GM18870 (cell line): ENCODE measurements at regions not wholly inside any gene's neighbourhood (a gene's known extent, or its start where the extent isn't known, plus 50 kb on each side); places are given as distances from the start of the nearest gene placed in this dataset.

Experiments used
- ATAC-seq: cut with Tn5 transposase; IDR thresholded peaks from one replicate; pipeline ENCODE4 v1.9.1; 2021; ENCODE audit warnings: moderate library complexity; ENCODE audit not compliant: unreplicated experiment

- ATAC-seq: no peak
These were observed 268.2 kb downstream of the SH3GL2 start for GRCh38 chr9:17846948-17847655.

GRCh38 chr9:17847908-17848307 is 269.0 kb downstream of the SH3GL2 start:
- no peak for ATAC-seq

DNA sequence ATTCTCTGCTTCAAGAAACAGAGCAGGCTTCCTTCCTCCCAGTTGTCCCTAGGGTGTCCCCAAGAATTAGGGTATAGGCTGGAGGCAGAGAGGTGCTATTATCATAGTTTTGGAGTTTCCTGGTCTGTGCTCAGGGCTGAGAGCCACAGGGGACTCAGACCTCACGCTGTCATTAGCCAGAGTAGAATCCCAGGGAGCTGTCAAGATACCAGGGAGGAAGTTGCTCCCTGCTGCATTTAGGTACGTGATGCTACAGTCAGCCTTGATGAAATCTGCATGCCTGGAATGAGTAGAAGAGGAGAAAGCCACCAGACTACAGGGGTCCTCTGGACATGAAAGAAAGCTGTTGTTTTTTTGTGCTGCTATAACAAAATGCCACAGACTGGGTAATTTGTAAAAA is 273.2 kb downstream of the SH3GL2 start:
- no peak for ATAC-seq

GRCh38 chr9:17854487-17854886 is 275.6 kb downstream of the SH3GL2 start:
- no peak for ATAC-seq

- no peak for ATAC-seq
These were observed 278.1 kb downstream of the SH3GL2 start for GRCh38 chr9:17856995-17857394.

DNA sequence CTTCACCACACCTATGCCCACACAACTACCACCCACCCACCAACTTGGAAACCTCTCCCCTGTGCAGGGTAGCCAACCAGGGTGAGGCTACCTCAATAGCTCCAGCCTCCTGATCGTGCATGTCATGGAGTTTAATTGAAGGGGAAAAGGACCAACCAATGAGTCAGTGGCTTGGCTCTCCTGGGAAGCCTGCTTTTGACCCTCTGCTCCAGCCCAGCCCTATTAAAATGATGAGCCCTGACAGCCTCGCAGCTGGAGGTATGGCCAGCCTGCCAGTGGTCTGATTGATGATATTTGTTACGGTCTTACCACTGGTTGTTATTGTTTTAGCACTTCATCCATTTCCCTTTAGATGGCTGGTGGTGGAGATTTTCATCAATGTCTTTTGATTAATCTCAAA is 280.4 kb downstream of the SH3GL2 start:
- no peak for ATAC-seq

- no peak for ATAC-seq
These were observed 281.1 kb downstream of the SH3GL2 start for GRCh38 chr9:17859987-17860386.

DNA sequence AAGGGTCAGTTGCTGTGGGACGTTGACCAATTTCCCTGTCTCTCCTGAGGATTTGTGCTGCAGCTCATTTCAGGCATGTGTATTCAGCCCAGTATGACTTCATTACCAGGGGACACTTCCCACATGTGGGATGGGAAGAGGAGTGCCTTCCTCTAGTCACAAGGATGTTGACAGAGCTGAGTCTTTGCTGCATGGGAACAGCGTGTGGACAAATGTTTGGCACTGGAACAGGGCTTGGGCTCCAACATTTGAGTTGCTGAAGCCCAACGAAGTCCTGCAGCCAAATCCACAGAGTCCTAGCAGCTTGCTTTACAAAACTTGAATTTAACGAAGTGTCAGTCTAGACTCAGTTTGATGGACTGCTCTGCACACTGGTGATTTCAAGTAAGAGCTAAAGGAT is 283.2 kb downstream of the SH3GL2 start:
- ATAC-seq: no peak

- ATAC-seq: no peak
These were observed 283.8 kb downstream of the SH3GL2 start for GRCh38 chr9:17862629-17863028.

GRCh38 chr9:17863213-17863883 is 284.5 kb downstream of the SH3GL2 start:
- ATAC-seq: peak; percentile 89

DNA sequence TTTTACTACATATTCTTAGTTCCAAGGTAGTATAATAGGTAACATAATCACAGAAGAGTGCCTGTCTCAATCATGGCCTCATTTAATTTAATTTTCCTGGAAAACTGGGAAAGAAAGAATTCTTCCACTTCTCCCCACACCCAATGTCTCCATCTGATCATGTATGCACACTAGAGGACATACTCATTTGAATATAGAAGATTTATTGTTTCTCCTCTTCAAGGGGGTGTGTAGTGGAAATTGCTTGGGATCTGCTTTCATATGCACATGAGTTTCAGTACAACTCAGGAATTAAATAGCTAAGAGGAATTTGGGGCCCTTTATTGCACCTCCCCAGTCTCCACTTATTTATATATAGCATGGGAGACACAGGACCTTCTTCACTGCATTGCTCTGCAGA is 285.1 kb downstream of the SH3GL2 start:
- no peak for ATAC-seq

DNA sequence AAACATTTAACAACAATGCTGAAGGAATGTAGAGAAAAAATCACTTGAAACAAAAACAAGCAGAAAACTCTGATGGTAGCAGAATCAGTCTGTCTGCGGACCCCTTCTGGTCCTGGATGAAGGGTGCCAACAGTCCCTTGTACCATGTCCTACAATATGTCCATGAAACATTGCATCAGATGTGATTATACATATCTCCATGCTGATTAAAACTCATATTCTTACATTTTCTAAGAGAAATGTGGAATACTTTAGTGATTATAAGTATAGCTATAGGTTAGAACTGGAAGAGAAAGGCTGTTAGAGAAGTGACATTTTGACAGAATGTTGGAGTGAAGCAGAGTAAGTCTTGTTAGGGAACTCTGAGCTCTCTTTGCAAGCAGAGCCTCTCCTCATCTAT is 286.1 kb downstream of the SH3GL2 start:
- ATAC-seq: no peak

DNA sequence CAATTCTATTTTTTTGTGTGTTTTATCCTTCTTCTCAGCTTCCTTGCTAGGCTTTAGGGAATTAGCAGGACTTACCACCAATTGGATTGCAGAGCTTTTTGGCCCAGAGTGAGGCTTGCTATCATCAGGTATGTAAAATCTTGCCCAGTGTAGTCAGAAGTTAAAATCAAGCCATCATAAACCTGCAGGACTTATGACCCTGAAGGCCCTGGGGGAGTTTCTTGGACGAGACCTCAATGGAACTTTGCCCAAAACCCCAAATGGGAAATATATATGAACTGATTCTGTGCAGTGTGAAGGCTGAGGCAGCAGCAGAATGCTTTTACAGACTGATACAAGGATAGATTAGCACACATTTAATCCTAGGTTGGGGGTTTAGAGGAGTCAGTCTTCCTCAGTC is 287.0 kb downstream of the SH3GL2 start:
- ATAC-seq: no peak

GRCh38 chr9:17870722-17871121 is 291.9 kb downstream of the SH3GL2 start:
- ATAC-seq: no peak

GRCh38 chr9:17871213-17871890 is 292.5 kb downstream of the SH3GL2 start:
- no peak for ATAC-seq

GRCh38 chr9:17875886-17876285 is 297.0 kb downstream of the SH3GL2 start:
- ATAC-seq: no peak

DNA sequence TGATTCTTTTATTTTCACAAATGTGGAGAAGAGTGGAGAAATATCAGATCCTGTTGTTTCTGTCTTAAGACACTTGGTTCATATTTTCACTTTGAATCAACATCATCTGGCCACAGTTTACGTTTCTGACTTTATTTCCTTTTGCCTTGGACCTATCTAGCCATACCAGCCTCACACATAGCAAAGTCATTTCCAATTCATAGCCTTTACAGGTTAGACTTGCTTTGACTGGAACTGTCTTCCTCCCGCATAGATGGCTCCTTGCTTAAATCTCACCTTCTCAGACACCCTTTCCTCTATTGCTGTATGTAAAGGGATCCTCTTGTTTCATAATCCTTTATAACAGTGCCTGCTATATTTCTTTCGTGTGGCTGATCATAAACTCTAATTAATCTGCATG is 297.8 kb downstream of the SH3GL2 start:
- peak; percentile 62 for ATAC-seq

DNA sequence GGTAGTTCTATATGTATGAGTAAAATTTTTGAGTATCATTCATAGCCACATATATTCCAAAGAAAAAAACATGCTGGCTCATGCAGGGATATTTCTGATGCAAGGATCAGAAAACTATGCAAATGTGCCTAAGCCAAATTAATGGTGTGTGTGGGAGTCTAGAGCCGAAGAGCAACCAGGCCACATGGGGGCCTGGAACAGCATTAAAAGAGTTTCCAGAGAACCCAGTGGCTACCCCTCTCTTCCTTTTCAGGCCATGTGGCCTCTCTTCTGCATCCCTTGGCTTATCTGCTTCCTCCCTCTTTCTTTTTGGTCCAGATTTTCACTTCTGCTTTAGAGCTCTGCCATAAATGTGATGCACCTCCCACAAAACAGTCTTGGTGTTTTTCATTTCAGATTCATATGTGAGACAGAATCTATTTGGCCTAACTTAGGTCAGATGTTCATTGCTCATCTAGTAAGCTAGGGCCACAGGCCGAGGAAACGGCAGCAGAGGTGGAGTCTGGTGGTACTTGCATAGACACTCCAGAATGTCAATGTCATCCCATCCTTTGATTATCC is 300.0 kb downstream of the SH3GL2 start:
- no peak for ATAC-seq

- ATAC-seq: no peak
These were observed 302.5 kb downstream of the SH3GL2 start for GRCh38 chr9:17881371-17881770.

DNA sequence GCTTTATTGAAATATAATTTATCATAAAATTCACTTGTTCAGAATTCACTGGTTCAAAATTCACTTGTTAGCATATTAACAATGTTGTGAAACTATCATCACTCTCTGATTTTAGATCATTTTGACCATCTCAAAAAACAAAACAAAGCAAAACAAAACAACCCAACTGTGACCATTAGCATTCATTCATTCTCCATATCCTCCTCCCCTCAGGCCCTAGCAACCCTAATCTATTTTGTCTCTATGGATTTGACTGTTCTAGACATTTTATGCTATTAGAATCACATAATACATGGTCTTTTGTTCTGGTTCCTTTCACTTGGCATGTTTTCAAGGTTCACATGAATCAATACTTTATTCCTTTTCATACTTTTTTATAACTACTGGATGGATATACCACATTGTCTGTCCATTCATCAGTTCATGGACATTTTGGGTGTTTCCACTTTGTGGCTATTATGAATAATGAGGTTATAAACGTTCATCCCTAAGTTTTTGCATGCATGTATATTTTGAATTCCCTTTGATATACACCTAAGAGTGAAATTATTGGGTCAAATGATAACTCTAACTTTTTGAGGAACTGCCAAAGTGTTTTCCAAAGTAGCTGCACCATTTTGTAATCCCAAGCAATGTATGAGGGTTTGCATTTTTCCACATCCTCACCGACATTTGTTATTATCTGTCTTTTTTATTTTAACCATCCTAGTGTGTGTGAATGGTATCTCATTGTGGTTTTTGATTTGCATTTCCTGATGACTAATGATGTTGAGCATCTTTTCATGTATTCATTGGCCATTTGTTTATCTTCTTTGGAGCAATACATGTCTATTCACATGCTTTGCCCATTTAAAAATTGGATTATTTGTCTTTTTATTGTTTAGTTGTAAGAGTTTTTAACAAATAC is 304.1 kb downstream of the SH3GL2 start:
- no peak for ATAC-seq

GRCh38 chr9:17888066-17888465 is 309.2 kb downstream of the SH3GL2 start:
- no peak for ATAC-seq
